H1 (cell line): ENCODE measurements at regions not wholly inside any gene's neighbourhood (a gene's known extent, or its start where the extent isn't known, plus 50 kb on each side); places are given as distances from the start of the nearest gene placed in this dataset.

Source experiments
- CTCF ChIA-PET: fragments of 300-600 bp; sonication (Branson Sonifier 250); formaldehyde crosslinking; loops from one replicate; lab custom pipeline; 2021; ENCODE audit not compliant: partially characterized antibody; lab: Charles Lee
- POLR2A ChIA-PET: fragments of 300-600 bp; sonication (Branson Sonifier 250); formaldehyde crosslinking; loops from one replicate; lab custom pipeline; 2021; ENCODE audit warnings: inconsistent platforms; ENCODE audit not compliant: partially characterized antibody; lab: Charles Lee
- DNase-seq, 2 experiments: peaks; one replicate each; pipeline versions ENCODE4 v3.0.0 to v3.0.0-alpha.2; 2010 to 2022; ENCODE audit warnings: low spot score in 2 of 2, low read depth in 1 of 2, mixed read lengths in 1 of 2
- FAIRE-seq: peaks from 2 replicates; lab custom pipeline; 2011; peaks lifted over from hg19 to GRCh38; lab: Jason Lieb, UNC
- H2AFZ ChIP-seq: 2 replicates; pipeline ENCODE4 v1.8.1; 2012; ENCODE audit warnings: low read length, inconsistent platforms
- H2AK5ac ChIP-seq: 2 replicates; pipeline ENCODE4 v1.6.1; 2013; ENCODE audit warnings: low read depth, low read length
- H2BK120ac ChIP-seq: replicated peaks from 2 replicates; pipeline ENCODE3; 2013; ENCODE audit warnings: low read depth, low read length, inconsistent platforms
- H2BK12ac ChIP-seq: 2 replicates; pipeline ENCODE4 v1.6.1; 2013; ENCODE audit warnings: low read depth, low read length
- H2BK15ac ChIP-seq: 2 replicates; pipeline ENCODE4 v1.6.1; 2013; ENCODE audit warnings: low read length
- H2BK20ac ChIP-seq: 2 replicates; pipeline ENCODE4 v1.6.1; 2013; ENCODE audit warnings: low read length
- H2BK5ac ChIP-seq: 2 replicates; pipeline ENCODE4 v1.6.1; 2013; ENCODE audit warnings: low read depth, low read length
- H3K14ac ChIP-seq: 2 replicates; pipeline ENCODE4 v1.6.1; 2013; ENCODE audit warnings: inconsistent platforms; ENCODE audit not compliant: insufficient read length
- H3K18ac ChIP-seq: 2 replicates; pipeline ENCODE4 v1.6.1; 2013; ENCODE audit warnings: low read length; ENCODE audit errors: extremely low read depth
- H3K23ac ChIP-seq: 2 replicates; pipeline ENCODE4 v1.6.1; 2013; ENCODE audit warnings: inconsistent platforms; ENCODE audit not compliant: insufficient read length
- H3K23me2 ChIP-seq: 2 replicates; pipeline ENCODE4 v1.6.1; 2013; ENCODE audit warnings: low read depth, low read length
- H3K27ac ChIP-seq: 2 replicates; pipeline ENCODE4 v1.6.1; 2011; ENCODE audit warnings: low read depth, low read length, inconsistent platforms
- H3K27me3 ChIP-seq, 4 experiments: replicated peaks in 1 of 4; 1 replicate in 1 of 4; 2 replicates in 3 of 4; pipeline versions ENCODE4 v1.6.1 to v1.8.1; 2011 to 2013; ENCODE audit warnings: low read length in 3 of 4, mild to moderate bottlenecking in 3 of 4, inconsistent platforms in 2 of 4, mixed read lengths in 2 of 4, moderate library complexity in 1 of 4; ENCODE audit not compliant: control insufficient read depth in 3 of 4, insufficient read depth in 3 of 4; ENCODE audit errors: extremely low read depth in 1 of 4
- H3K36me3 ChIP-seq, 4 experiments: 2 replicates each; pipeline versions ENCODE4 v1.6.1 to v1.8.1; 2011 to 2013; ENCODE audit warnings: mild to moderate bottlenecking in 4 of 4, low read length in 3 of 4, moderate library complexity in 2 of 4, control low read depth in 1 of 4, inconsistent platforms in 1 of 4; ENCODE audit not compliant: insufficient read depth in 4 of 4, control insufficient read depth in 2 of 4
- H3K4ac ChIP-seq: replicated peaks from 2 replicates; pipeline ENCODE3; 2013; ENCODE audit warnings: low read length, low read depth, mixed read lengths, inconsistent platforms; ENCODE audit not compliant: insufficient read length
- H3K4me1 ChIP-seq, 4 experiments: replicated peaks in 1 of 4; 1 replicate in 1 of 4; 2 replicates in 3 of 4; pipeline versions ENCODE4 v1.6.1 to v1.8.1; 2011 to 2013; ENCODE audit warnings: low read length in 3 of 4, inconsistent platforms in 2 of 4, mixed read lengths in 1 of 4; ENCODE audit not compliant: insufficient read depth in 4 of 4, control insufficient read depth in 3 of 4
- H3K4me2 ChIP-seq, 2 experiments: 2 replicates each; pipeline versions ENCODE4 v1.6.1 to v1.8.1; 2011 to 2013; ENCODE audit warnings: low read depth in 2 of 2, low read length in 2 of 2, control low read depth in 1 of 2, inconsistent platforms in 1 of 2, mild to moderate bottlenecking in 1 of 2; ENCODE audit not compliant: insufficient read depth in 1 of 2
- H3K4me3 ChIP-seq, 4 experiments: fragments of 200-600, 300-600 bp in 1 of 4; sonication (generic), shearing (Covaris generic), sonication (Bioruptor Twin) in 1 of 4; 2 replicates each; pipeline versions ENCODE4 v1.5.1 to v1.8.1; 2011 to 2016; ENCODE audit warnings: low read length in 4 of 4, low read depth in 3 of 4, control low read depth in 2 of 4, inconsistent platforms in 2 of 4, mild to moderate bottlenecking in 2 of 4, mixed read lengths in 1 of 4, moderate library complexity in 1 of 4; ENCODE audit not compliant: insufficient read depth in 2 of 4; ENCODE audit errors: extremely low read depth in 1 of 4
- H3K56ac ChIP-seq: replicated peaks from 2 replicates; pipeline ENCODE3; 2013; ENCODE audit warnings: low read depth, mild to moderate bottlenecking, mixed read lengths, low read length, inconsistent platforms; ENCODE audit not compliant: insufficient read length
- H3K79me1 ChIP-seq: 2 replicates; pipeline ENCODE4 v1.6.1; 2013; ENCODE audit warnings: low read depth, low read length, control low read depth
- H3K79me2 ChIP-seq, 2 experiments: 2 replicates each; pipeline versions ENCODE4 v1.6.1 to v1.8.1; 2012 to 2013; ENCODE audit warnings: low read length in 2 of 2, mild to moderate bottlenecking in 2 of 2, inconsistent platforms in 1 of 2; ENCODE audit not compliant: insufficient read depth in 2 of 2, control insufficient read depth in 1 of 2
- H3K9ac ChIP-seq, 4 experiments: replicated peaks in 1 of 4; 1 replicate in 1 of 4; 2 replicates in 3 of 4; pipeline versions ENCODE4 v1.6.1 to v1.8.1; 2011 to 2013; ENCODE audit warnings: low read depth in 3 of 4, low read length in 3 of 4, control low read depth in 2 of 4, mild to moderate bottlenecking in 2 of 4, moderate library complexity in 2 of 4, inconsistent platforms in 1 of 4; ENCODE audit errors: extremely low read depth in 1 of 4
- H3K9me3 ChIP-seq, 2 experiments: 2 replicates each; pipeline versions ENCODE4 v1.6.1 to v1.8.1; 2012 to 2013; ENCODE audit warnings: mild to moderate bottlenecking in 2 of 2, moderate library complexity in 2 of 2, control low read depth in 1 of 2, inconsistent platforms in 1 of 2, low read depth in 1 of 2, low read length in 1 of 2, mixed read lengths in 1 of 2; ENCODE audit not compliant: insufficient read depth in 2 of 2
- H4K20me1 ChIP-seq, 2 experiments: replicated peaks in 1 of 2; 2 replicates each; pipeline versions ENCODE3 to v1.8.1; 2011 to 2013; ENCODE audit warnings: inconsistent platforms in 2 of 2, low read length in 2 of 2, mild to moderate bottlenecking in 1 of 2; ENCODE audit not compliant: insufficient read depth in 2 of 2, control insufficient read depth in 1 of 2
- H4K5ac ChIP-seq: 2 replicates; pipeline ENCODE4 v1.6.1; 2013; ENCODE audit warnings: low read length, low read depth, mixed read lengths, inconsistent platforms; ENCODE audit not compliant: insufficient read length
- H4K8ac ChIP-seq: 2 replicates; pipeline ENCODE4 v1.8.0; 2013; ENCODE audit warnings: mild to moderate bottlenecking, moderate library complexity, low read length, inconsistent platforms; ENCODE audit not compliant: insufficient read depth; ENCODE audit errors: extremely low read depth
- H4K91ac ChIP-seq: replicated peaks from 2 replicates; pipeline ENCODE3; 2013; ENCODE audit warnings: low read length, mixed read lengths, inconsistent platforms; ENCODE audit not compliant: insufficient read length
- EGR1 ChIP-seq: IDR thresholded peaks from 2 replicates; pipeline ENCODE4 v1.6.1; 2011; ENCODE audit warnings: low read depth, low read length, borderline replicate concordance
- FOSL1 ChIP-seq: IDR thresholded peaks from 2 replicates; pipeline ENCODE4 v1.6.1; 2011; ENCODE audit warnings: mild to moderate bottlenecking, low read depth, low read length, moderate library complexity; ENCODE audit not compliant: insufficient read depth
- KDM4A ChIP-seq: IDR thresholded peaks from one replicate; pipeline ENCODE4 v1.7.1; 2012; ENCODE audit warnings: low read depth, mild to moderate bottlenecking, moderate library complexity, low read length, inconsistent platforms; ENCODE audit not compliant: severe bottlenecking
- NANOG ChIP-seq: IDR thresholded peaks from 2 replicates; pipeline ENCODE4 v1.6.1; 2011; ENCODE audit warnings: low read length, low read depth, mild to moderate bottlenecking, inconsistent platforms; ENCODE audit not compliant: insufficient read depth, poor library complexity, severe bottlenecking
- RBBP5 ChIP-seq: IDR thresholded peaks from 2 replicates; pipeline ENCODE4 v1.7.1; 2012; ENCODE audit warnings: low read depth, mild to moderate bottlenecking, inconsistent platforms, low read length, moderate library complexity, borderline replicate concordance
- RNF2 ChIP-seq: fragments of 200-900, 300-1000 bp; sonication (generic); IDR thresholded peaks from 2 replicates; pipeline ENCODE4 v1.7.1; 2016; ENCODE audit warnings: borderline replicate concordance, low read depth, mild to moderate bottlenecking, antibody characterized with exemption, low read length; ENCODE audit not compliant: poor library complexity, severe bottlenecking; ENCODE audit errors: missing control alignments
- SAP30 ChIP-seq: fragments of 300-600 bp; sonication (generic); IDR thresholded peaks from 2 replicates; pipeline ENCODE4 v1.7.1; 2012; ENCODE audit warnings: low read length, moderate library complexity, mild to moderate bottlenecking, inconsistent platforms; ENCODE audit not compliant: insufficient read depth, insufficient replicate concordance
- SRF ChIP-seq: IDR thresholded peaks from 2 replicates; pipeline ENCODE4 v1.6.1; 2011; ENCODE audit warnings: mild to moderate bottlenecking, low read depth, low read length, moderate library complexity
- TAF7 ChIP-seq: optimal IDR thresholded peaks from 2 replicates; pipeline ENCODE3; 2011; ENCODE audit warnings: low read depth, mild to moderate bottlenecking, inconsistent platforms, low read length, moderate library complexity, borderline replicate concordance
- ZNF274 ChIP-seq: IDR thresholded peaks from 2 replicates; pipeline ENCODE4 v1.7.0; 2012; ENCODE audit warnings: low read length, borderline replicate concordance; ENCODE audit errors: extremely low read depth
- WGBS, 2 experiments: shearing (Covaris generic) in 1 of 2; methylation state at CpG; one replicate each; pipeline versions ENCODE4 v1.1.6 to v1.1.7; 2013 to 2015; ENCODE audit warnings: low lambda C conversion rate in 2 of 2, mixed read lengths in 2 of 2, inconsistent platforms in 1 of 2, low coverage in 1 of 2, missing lambda C conversion rate in 1 of 2; ENCODE audit not compliant: insufficient replicate concordance in 2 of 2, insufficient coverage in 1 of 2, insufficient read length in 1 of 2; ENCODE audit errors: extremely low coverage in 1 of 2, missing lambda C conversion rate in 1 of 2; 5-methylcytosine and 5-hydroxymethylcytosine counted together
- TF ChIP-seq, protein P1 (sequence below), 3 experiments: IDR thresholded peaks; 1 replicate in 2 of 3; 2 replicates in 1 of 3; pipeline versions ENCODE4 v1.5.1 to v1.6.1; 2011; ENCODE audit warnings: low read length in 3 of 3, mild to moderate bottlenecking in 3 of 3, inconsistent platforms in 2 of 3, low read depth in 1 of 3, moderate library complexity in 1 of 3; ENCODE audit not compliant: insufficient read depth in 1 of 3; ENCODE audit errors: control extremely low read depth in 1 of 3

DNA sequence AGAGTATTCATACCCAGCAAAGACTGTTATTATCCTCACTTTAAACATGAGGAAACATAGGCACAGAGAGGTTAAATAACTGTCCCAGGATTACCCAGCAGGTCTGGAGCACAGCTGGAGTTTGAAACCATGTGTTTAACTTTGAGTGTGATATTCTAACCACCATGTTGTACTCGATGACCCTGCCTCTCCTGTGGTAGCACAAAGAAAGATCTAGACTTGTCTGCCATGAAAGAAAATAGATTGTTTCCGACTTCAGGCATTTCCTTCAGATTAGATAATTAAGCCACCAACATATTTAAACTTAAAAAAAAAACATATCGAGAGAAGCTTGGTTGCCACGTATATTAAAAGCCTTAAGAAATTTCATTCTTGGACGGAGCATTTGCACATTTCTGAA, 104.6 kb upstream of the RUNX1 start:
- FAIRE-seq (no peak), DNase-seq (no peak)
- H3K36me3 ChIP-seq: no peaks in the 10 kb centered on the region
- no peak overlapping the region for H3K27ac ChIP-seq
- no peak overlapping the region for H3K4ac ChIP-seq
- H3K4me1 ChIP-seq: no peaks in the 10 kb centered on the region
- no peak overlapping the region for H4K91ac ChIP-seq
- no peak overlapping the region for H2AFZ ChIP-seq
- H3K79me1 ChIP-seq: no peaks in the 10 kb centered on the region
- H4K8ac ChIP-seq: no peak overlapping the region
- no peaks in the 10 kb centered on the region for H3K79me2 ChIP-seq
- CTCF ChIA-PET: no interaction called here
- H2AK5ac ChIP-seq: no peak overlapping the region
- no peak overlapping the region for H3K4me3 ChIP-seq
- no peak overlapping the region for H2BK20ac ChIP-seq
- 88% methylated on average over 5 of the region's 5 CpGs; no CpG with 5 or more reads in 1 of the 2 experiments for WGBS, 2 experiments
- H3K56ac ChIP-seq: no peak overlapping the region
- no peak overlapping the region for H2BK15ac ChIP-seq
- H3K14ac ChIP-seq: no peak overlapping the region
- no peak overlapping the region for H3K9ac ChIP-seq
- H2BK12ac ChIP-seq: no peak overlapping the region
- H3K18ac ChIP-seq: no peak overlapping the region
- peaks cover 4 to 7% of the 10 kb centered on the region in 2 experiments; a peak in 2 of 4 replicates for H3K9me3 ChIP-seq
- no peak overlapping the region for H2BK5ac ChIP-seq
- no peaks in the 10 kb centered on the region for H4K20me1 ChIP-seq
- H3K4me2 ChIP-seq: no peak overlapping the region
- H3K23ac ChIP-seq: no peak overlapping the region
- H3K23me2 ChIP-seq: no peaks in the 10 kb centered on the region
- no peak overlapping the region for H4K5ac ChIP-seq
- H2BK120ac ChIP-seq: no peak overlapping the region
- POLR2A ChIA-PET: no interaction called here
- H3K27me3 ChIP-seq: no peaks in the 10 kb centered on the region
- TF ChIP-seq RBBP5 (no peak), FOSL1 (no peak), ZNF274 (no peak), TAF7 (no peak), KDM4A (no peak), RNF2 (no peak), NANOG (no peak), SAP30 (no peak), EGR1 (no peak), SRF (no peak)
- TF ChIP-seq, protein P1, sequence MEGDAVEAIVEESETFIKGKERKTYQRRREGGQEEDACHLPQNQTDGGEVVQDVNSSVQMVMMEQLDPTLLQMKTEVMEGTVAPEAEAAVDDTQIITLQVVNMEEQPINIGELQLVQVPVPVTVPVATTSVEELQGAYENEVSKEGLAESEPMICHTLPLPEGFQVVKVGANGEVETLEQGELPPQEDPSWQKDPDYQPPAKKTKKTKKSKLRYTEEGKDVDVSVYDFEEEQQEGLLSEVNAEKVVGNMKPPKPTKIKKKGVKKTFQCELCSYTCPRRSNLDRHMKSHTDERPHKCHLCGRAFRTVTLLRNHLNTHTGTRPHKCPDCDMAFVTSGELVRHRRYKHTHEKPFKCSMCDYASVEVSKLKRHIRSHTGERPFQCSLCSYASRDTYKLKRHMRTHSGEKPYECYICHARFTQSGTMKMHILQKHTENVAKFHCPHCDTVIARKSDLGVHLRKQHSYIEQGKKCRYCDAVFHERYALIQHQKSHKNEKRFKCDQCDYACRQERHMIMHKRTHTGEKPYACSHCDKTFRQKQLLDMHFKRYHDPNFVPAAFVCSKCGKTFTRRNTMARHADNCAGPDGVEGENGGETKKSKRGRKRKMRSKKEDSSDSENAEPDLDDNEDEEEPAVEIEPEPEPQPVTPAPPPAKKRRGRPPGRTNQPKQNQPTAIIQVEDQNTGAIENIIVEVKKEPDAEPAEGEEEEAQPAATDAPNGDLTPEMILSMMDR (IDR thresholded peaks at IDR 0.05; ENCODE audit: control extremely low read depth in 1 of 3, insufficient read depth in 1 of 3, low read depth in 1 of 3, low read length in 3 of 3): no peak
